ENCODE measurements at regions not wholly inside any gene's neighbourhood (a gene's known extent, or its start where the extent isn't known, plus 50 kb on each side); places are given as distances from the start of the nearest gene placed in this dataset.

DNA sequence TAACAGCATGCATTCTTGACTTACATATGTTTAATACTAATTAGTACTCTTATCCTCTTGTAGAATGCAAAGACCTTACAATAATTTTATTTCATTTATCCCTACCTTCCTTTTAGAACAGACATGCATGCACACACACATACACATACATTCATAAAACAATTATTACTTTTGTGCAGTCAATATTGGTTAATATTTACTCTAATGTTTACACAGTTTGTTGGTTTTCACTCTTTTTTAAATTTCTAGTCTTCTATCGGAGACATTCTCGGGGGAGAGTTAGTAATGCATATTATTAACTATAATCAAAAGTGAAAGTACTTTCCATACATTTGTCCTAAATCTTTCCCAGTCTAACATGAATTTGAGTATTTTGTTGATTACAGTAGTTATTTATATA is 317.7 kb upstream of the DPH6 start:
- intact Hi-C loops (cut with DNase I), result no loop called here
- TF ChIP-seq POLR2AphosphoS5 (IDR thresholded peaks at IDR 0.05; ENCODE audit: insufficient read depth in 1 of 2, low read depth in 1 of 2), result no peak
- TF ChIP-seq, protein P1, sequence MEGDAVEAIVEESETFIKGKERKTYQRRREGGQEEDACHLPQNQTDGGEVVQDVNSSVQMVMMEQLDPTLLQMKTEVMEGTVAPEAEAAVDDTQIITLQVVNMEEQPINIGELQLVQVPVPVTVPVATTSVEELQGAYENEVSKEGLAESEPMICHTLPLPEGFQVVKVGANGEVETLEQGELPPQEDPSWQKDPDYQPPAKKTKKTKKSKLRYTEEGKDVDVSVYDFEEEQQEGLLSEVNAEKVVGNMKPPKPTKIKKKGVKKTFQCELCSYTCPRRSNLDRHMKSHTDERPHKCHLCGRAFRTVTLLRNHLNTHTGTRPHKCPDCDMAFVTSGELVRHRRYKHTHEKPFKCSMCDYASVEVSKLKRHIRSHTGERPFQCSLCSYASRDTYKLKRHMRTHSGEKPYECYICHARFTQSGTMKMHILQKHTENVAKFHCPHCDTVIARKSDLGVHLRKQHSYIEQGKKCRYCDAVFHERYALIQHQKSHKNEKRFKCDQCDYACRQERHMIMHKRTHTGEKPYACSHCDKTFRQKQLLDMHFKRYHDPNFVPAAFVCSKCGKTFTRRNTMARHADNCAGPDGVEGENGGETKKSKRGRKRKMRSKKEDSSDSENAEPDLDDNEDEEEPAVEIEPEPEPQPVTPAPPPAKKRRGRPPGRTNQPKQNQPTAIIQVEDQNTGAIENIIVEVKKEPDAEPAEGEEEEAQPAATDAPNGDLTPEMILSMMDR (IDR thresholded peaks at IDR 0.05), result no peak
- H3K36me3 ChIP-seq, result no peaks in the 10 kb centered on the region

DNA sequence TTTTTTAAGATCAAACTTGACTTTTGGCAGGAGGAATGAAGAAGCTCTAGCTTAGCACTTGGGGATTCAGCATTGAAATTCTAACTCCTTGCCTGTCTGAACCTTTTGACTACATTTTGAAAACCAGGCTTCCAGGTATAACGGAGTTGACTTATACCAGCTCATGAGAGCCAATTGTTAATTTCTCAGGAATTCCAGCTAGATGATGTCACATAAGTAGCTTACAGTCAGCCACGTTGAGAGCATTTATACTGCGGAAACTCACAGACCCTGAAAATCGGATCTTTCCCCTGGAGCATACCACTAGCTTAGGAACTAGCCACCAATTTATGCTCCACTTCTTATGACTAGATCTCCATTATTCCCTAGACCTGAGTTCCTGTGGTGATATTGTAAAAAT is 321.4 kb upstream of the DPH6 start:
- no peaks in the 10 kb centered on the region for H3K27me3 ChIP-seq
- DNase-seq (ENCODE audit: extremely low spot score in 2 of 2), result no peak
- H3K9me3 ChIP-seq, result no peaks in the 10 kb centered on the region
- H3K36me3 ChIP-seq, result no peaks in the 10 kb centered on the region
- no peak for TF ChIP-seq POLR2A (IDR thresholded peaks at IDR 0.05)
- TF ChIP-seq, protein P1 (IDR thresholded peaks at IDR 0.05), result no peak
- no peak for TF ChIP-seq POLR2AphosphoS5 (IDR thresholded peaks at IDR 0.05; ENCODE audit: insufficient read depth in 1 of 2, low read depth in 1 of 2)
- intact Hi-C loops (cut with DNase I), result no loop called here
- no peak overlapping the region for H3K4me3 ChIP-seq
- no peaks in the 10 kb centered on the region for H3K4me1 ChIP-seq
- no peak overlapping the region for H3K27ac ChIP-seq

More for the DNA sequence above, 317.7 kb upstream of the DPH6 start:
- no peak overlapping the region for H3K4me3 ChIP-seq
- H3K4me1 ChIP-seq, result no peaks in the 10 kb centered on the region
- H3K27ac ChIP-seq, result no peak overlapping the region
- no peaks in the 10 kb centered on the region for H3K27me3 ChIP-seq
- H3K9me3 ChIP-seq, result no peaks in the 10 kb centered on the region
- no peak for DNase-seq (ENCODE audit: extremely low spot score in 2 of 2)

DNA sequence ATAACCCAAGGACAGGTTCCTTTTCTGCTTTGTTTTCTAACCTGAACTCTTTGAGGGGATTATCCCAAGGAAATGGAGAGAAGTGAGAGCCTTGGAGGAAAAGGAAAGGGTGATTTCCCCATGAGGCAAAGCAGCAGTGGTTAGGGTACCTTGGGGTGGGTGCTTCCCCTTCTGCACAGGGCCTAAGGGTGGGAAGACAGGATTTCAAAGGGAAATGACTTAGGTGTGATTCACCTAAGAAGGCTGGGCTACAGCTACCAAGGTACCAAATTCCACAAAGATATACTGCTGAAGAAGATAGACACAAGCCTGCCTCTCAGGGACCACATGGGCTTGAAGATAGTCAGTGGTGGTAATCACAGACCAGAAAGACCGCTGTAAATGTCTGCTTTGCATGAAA is 325.3 kb upstream of the DPH6 start:
- TF ChIP-seq POLR2AphosphoS5 (IDR thresholded peaks at IDR 0.05; ENCODE audit: insufficient read depth in 1 of 2, low read depth in 1 of 2), result no peak
- TF ChIP-seq, protein P1 (IDR thresholded peaks at IDR 0.05), result no peak
- no peak for TF ChIP-seq POLR2A (IDR thresholded peaks at IDR 0.05)
- DNase-seq (ENCODE audit: extremely low spot score in 2 of 2), result no peak
- no peak overlapping the region for H3K27ac ChIP-seq
- H3K9me3 ChIP-seq, result no peaks in the 10 kb centered on the region
- no peak overlapping the region for H3K4me3 ChIP-seq
- no peaks in the 10 kb centered on the region for H3K4me1 ChIP-seq
- intact Hi-C loops (cut with DNase I), result no loop called here
- H3K36me3 ChIP-seq, result no peaks in the 10 kb centered on the region
- H3K27me3 ChIP-seq, result no peaks in the 10 kb centered on the region

DNA sequence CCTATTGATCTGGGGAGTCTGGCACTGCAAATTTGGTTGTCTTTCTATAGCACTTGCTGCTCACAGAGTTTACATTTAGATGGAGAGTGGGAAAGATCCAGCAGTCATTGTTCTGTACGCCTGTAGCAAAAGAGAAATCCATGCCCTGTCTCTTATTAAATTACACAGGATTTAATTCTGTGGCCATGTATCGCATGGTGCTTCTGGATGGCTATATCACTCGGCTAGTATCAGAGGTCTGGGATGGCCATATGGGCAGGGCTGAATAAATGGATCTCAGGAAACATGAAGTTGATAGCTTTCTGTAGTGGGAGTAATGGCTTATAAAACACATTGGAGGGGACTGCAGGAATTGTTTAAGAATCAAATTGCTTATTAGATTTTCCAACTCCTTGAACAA is 325.8 kb upstream of the DPH6 start:
- Histone ChIP-seq H3K4me3 (no peak overlapping the region), H3K4me1 (no peaks in the 10 kb centered on the region), H3K27ac (no peak overlapping the region), H3K9me3 (no peaks in the 10 kb centered on the region), H3K27me3 (no peaks in the 10 kb centered on the region), H3K36me3 (no peaks in the 10 kb centered on the region)
- DNase-seq (ENCODE audit: extremely low spot score in 2 of 2), result no peak
- TF ChIP-seq, protein P1 (IDR thresholded peaks at IDR 0.05), result no peak
- TF ChIP-seq POLR2AphosphoS5 (IDR thresholded peaks at IDR 0.05; ENCODE audit: insufficient read depth in 1 of 2, low read depth in 1 of 2), result no peak
- no peak for TF ChIP-seq POLR2A (IDR thresholded peaks at IDR 0.05)
- intact Hi-C loops (cut with DNase I), result no loop called here

DNA sequence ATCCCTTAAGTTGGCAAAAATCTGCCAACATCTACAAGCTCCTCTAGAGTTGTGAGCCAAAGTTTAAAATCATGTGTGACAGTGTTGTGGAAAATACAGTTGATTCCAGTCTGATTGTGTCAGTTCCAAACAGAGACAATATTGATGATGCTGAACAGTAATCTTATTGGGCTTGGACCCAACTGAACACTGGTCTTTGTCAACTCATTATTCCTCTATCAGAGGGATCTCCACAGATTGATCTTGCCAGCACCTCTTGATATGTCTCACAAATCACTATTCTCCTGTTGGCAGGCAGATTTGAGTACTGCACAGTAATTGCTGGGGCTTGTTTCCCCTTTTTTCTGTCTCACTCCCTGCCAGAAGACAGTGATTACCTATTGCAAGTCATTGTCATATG is 326.6 kb upstream of the DPH6 start:
- Histone ChIP-seq H3K9me3 (no peaks in the 10 kb centered on the region), H3K4me3 (no peak overlapping the region), H3K27ac (no peak overlapping the region), H3K27me3 (no peaks in the 10 kb centered on the region), H3K36me3 (no peaks in the 10 kb centered on the region), H3K4me1 (no peaks in the 10 kb centered on the region)
- DNase-seq (ENCODE audit: extremely low spot score in 2 of 2), result no peak
- TF ChIP-seq, protein P1 (IDR thresholded peaks at IDR 0.05), result no peak
- TF ChIP-seq POLR2A (IDR thresholded peaks at IDR 0.05) (no peak), POLR2AphosphoS5 (IDR thresholded peaks at IDR 0.05; ENCODE audit: insufficient read depth in 1 of 2, low read depth in 1 of 2) (no peak)
- intact Hi-C loops (cut with DNase I), result no loop called here

All from vagina (tissue), 2 donors.